ENCODE measurements at regions not wholly inside any gene's neighbourhood (a gene's known extent, or its start where the extent isn't known, plus 50 kb on each side); places are given as distances from the start of the nearest gene placed in this dataset.

DNA sequence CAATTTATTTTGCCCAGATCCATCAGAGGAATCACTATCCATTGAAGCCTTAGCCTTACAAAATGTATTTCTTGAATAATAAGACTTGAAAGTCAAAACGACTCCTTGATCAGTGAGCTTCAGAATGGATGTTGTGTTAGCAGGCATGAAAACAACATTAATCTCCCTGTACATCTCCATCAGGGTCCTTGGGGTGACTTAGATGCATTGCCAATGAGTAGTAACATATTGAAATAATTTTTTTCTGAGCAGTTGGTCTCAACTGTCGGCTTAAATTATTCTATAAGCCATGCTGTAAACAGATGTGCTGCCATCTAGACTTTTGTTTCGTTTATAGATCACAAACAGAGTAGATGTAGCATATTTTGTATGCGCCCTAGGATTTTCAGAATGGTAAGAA, 482.0 kb downstream of the AMY1C start:
- TF ChIP-seq POLR2A (IDR thresholded peaks at IDR 0.05) = no peak
- TF ChIP-seq CTCF (IDR thresholded peaks at IDR 0.05) = no peak
- TF ChIP-seq POLR2AphosphoS5 (IDR thresholded peaks at IDR 0.05) = no peak
